Upper lobe of right lung (tissue), 1 donor: ENCODE measurements at regions not wholly inside any gene's neighbourhood (a gene's known extent, or its start where the extent isn't known, plus 50 kb on each side); places are given as distances from the start of the nearest gene placed in this dataset.

ENCODE experiments used
- ATAC-seq: fragments of 200-7000 bp; cut with Tn5 transposase; one replicate; pipeline ENCODE4 v1.9.1; 2020; ENCODE audit warnings: mild to moderate bottlenecking, moderate library complexity
- DNase-seq: peaks from one replicate; pipeline ENCODE4 v3.0.0-alpha.2; 2020
- H3K27ac ChIP-seq: fragments of 200-600 bp; one replicate; pipeline ENCODE4 v1.8.0; 2022
- H3K27me3 ChIP-seq: fragments of 200-600 bp; one replicate; pipeline ENCODE4 v1.8.0; 2022; ENCODE audit warnings: mild to moderate bottlenecking
- H3K36me3 ChIP-seq: fragments of 200-600 bp; one replicate; pipeline ENCODE4 v1.8.0; 2022
- H3K4me1 ChIP-seq: fragments of 200-600 bp; one replicate; pipeline ENCODE4 v1.8.0; 2022
- H3K4me3 ChIP-seq: fragments of 200-600 bp; one replicate; pipeline ENCODE4 v1.8.0; 2022; ENCODE audit warnings: mild to moderate bottlenecking
- H3K9me3 ChIP-seq: fragments of 200-600 bp; one replicate; pipeline ENCODE4 v1.8.0; 2022
- CTCF ChIP-seq: fragments of 200-600 bp; IDR thresholded peaks from one replicate; pipeline ENCODE4 v1.8.0; 2022; ENCODE audit warnings: antibody characterized with exemption
- intact Hi-C: fragments of 100-400 bp; cut with DNase I; formaldehyde crosslinking; loops from one replicate; pipeline ENCODE4 v1.11.0; 2022
- donor health status: DM: no; HTN: yes; CAD: no; lungs with severe emphysema.

DNA sequence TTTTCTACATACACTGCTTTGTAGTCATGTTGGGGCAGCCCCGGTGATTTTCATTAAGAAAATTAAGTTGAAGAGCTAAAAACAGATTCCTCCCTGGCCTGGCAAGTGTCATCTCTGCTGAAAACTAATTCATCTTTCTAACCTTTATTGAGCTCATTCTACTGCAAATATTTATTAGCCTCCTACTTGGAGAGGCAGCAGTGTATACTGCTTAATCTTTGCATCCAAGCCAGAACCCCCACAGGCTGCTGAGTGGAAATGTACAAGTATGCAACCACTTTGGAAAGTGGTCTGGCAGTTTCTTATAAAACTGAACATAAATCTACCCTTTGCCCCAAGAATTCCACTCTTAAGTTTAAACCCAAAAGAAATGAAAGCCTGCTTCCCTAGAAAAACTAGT, 223.4 kb downstream of the DRD1 start:
- H3K9me3 ChIP-seq = no peaks in the 10 kb centered on the region
- DNase-seq (no peak), ATAC-seq (no peak)
- intact Hi-C loops = no loop called here
- H3K36me3 ChIP-seq = no peaks in the 10 kb centered on the region
- no peaks in the 10 kb centered on the region for H3K27me3 ChIP-seq
- peaks cover 3% of the 10 kb centered on the region for H3K4me1 ChIP-seq
- no peak overlapping the region for H3K4me3 ChIP-seq
- no peak overlapping the region for H3K27ac ChIP-seq
- no peak for TF ChIP-seq CTCF

- TF ChIP-seq CTCF = no peak
Measured at GRCh38 chr5:175219366-175219765, 224.6 kb downstream of the DRD1 start.

DNA sequence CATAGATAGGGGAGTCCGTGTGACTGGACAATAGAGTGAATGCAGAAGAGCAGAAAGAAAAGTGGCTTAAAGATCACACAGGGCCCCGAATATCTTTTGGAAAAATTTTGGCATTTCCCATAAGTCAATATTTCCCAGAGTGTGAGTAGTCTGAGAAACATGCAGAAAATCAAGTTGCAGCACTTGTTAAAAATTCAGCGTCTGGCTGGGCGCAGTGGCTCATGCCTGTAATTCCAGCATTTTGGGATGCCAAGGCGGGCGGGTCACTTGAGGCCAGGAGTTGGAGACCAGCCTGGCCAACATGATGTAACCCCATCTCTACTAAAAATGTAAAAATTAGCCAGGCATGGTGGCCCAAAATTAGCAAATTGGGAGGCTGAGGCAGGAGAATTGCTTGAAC, 227.0 kb downstream of the DRD1 start:
- Histone ChIP-seq H3K4me1 (peaks cover 3% of the 10 kb centered on the region), H3K36me3 (no peaks in the 10 kb centered on the region), H3K27me3 (no peaks in the 10 kb centered on the region), H3K4me3 (no peak overlapping the region), H3K27ac (peak overlapping the region; percentile 11), H3K9me3 (no peaks in the 10 kb centered on the region)
- TF ChIP-seq CTCF = no peak
- ATAC-seq (no peak), DNase-seq (no peak)
- intact Hi-C loops = no loop called here

More at GRCh38 chr5:175219366-175219765, 224.6 kb downstream of the DRD1 start:
- Histone ChIP-seq H3K27ac (no peak overlapping the region), H3K9me3 (no peaks in the 10 kb centered on the region), H3K36me3 (no peaks in the 10 kb centered on the region), H3K27me3 (no peaks in the 10 kb centered on the region), H3K4me3 (no peak overlapping the region), H3K4me1 (peaks cover 3% of the 10 kb centered on the region)
- DNase-seq (no peak), ATAC-seq (no peak)
- intact Hi-C loops = no loop called here

DNA sequence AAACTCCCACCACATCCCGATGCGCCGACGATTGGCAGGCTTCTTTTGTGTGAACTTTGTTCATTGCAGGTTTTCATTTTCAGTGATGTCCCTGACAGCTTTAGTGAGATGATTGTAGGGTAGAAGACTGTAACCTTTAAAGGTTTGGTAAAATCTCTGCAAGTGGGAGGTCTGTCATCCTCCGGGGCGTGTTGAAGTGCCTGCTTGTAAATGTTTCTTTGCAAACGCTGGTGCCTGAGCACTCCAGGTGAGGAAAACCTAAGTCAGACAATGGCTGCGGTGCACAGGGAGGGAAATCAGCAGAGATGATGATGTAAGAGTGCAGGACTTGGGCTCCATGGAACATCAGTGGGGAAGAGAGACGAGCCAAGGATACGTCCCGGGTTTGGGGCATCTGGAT, 228.1 kb downstream of the DRD1 start:
- DNase-seq = no peak
- H3K27ac ChIP-seq = no peak overlapping the region
- TF ChIP-seq CTCF = no peak
- no peaks in the 10 kb centered on the region for H3K9me3 ChIP-seq
- ATAC-seq = no peak
- no peaks in the 10 kb centered on the region for H3K27me3 ChIP-seq
- H3K36me3 ChIP-seq = no peaks in the 10 kb centered on the region
- intact Hi-C loops = no loop called here
- H3K4me3 ChIP-seq = no peak overlapping the region
- peaks cover 3% of the 10 kb centered on the region for H3K4me1 ChIP-seq

DNA sequence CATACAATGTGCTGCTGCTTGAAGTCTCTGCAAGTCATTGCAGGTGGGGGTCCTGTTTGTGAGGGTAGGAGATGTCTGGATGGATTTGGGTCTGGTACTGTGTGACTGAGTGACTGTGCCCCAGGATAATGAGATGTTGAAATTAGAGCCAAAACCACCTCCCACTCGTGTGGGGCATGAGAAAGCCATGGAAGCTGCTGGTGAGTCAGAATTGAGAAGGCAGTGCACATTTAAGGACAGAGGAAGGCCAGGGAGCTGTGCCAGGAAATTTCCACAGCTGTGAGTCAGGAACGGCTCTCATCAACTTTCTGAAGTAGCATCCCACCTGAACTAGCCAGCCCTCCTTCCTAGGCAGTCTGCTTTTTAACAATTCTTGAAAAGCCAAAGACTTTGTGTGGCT, 229.8 kb downstream of the DRD1 start:
- no peak for TF ChIP-seq CTCF
- Histone ChIP-seq H3K4me1 (peaks cover 3% of the 10 kb centered on the region), H3K4me3 (no peak overlapping the region), H3K36me3 (no peaks in the 10 kb centered on the region), H3K9me3 (no peaks in the 10 kb centered on the region), H3K27ac (no peak overlapping the region), H3K27me3 (no peaks in the 10 kb centered on the region)
- no peak for DNase-seq
- no peak for ATAC-seq
- intact Hi-C loops = no loop called here
